Liver (tissue), 8 donors: ENCODE measurements at regions not wholly inside any gene's neighbourhood (a gene's known extent, or its start where the extent isn't known, plus 50 kb on each side); places are given as distances from the start of the nearest gene placed in this dataset.
A peak's percentile ranks its signal among the peaks of the same experiment; 100 is the strongest.

Source experiments
- DNase-seq: peaks from one replicate; pipeline ENCODE4 v3.0.0-alpha.2; 2017; ENCODE audit warnings: low spot score
- H3K27ac ChIP-seq, 2 donors: one replicate each; pipeline ENCODE4 v1.7.0; 2013; ENCODE audit warnings: inconsistent platforms in 2 of 2, low read length in 2 of 2, control low read depth in 1 of 2, low read depth in 1 of 2, mild to moderate bottlenecking in 1 of 2
- H3K27me3 ChIP-seq, 4 donors: one replicate each; pipeline versions ENCODE4 v1.6.1 to v1.7.0; 2013; ENCODE audit warnings: low read length in 3 of 4, inconsistent platforms in 1 of 4, mild to moderate bottlenecking in 1 of 4, moderate library complexity in 1 of 4; ENCODE audit not compliant: control insufficient read depth in 4 of 4, insufficient read depth in 4 of 4
- H3K36me3 ChIP-seq, 4 donors: one replicate each; pipeline versions ENCODE4 v1.6.1 to v1.7.0; 2013; ENCODE audit warnings: low read length in 3 of 4, mild to moderate bottlenecking in 3 of 4, low read depth in 1 of 4, moderate library complexity in 1 of 4; ENCODE audit not compliant: control insufficient read depth in 4 of 4, insufficient read depth in 3 of 4
- H3K4me1 ChIP-seq, 4 donors: one replicate each; pipeline versions ENCODE4 v1.6.1 to v1.7.0; 2013; ENCODE audit warnings: low read length in 3 of 4, mild to moderate bottlenecking in 3 of 4, moderate library complexity in 1 of 4; ENCODE audit not compliant: control insufficient read depth in 4 of 4, insufficient read depth in 4 of 4
- H3K4me3 ChIP-seq, 3 donors: one replicate each; pipeline versions ENCODE4 v1.6.1 to v1.7.0; 2013; ENCODE audit warnings: low read length in 3 of 3, control low read depth in 1 of 3, low read depth in 1 of 3, mild to moderate bottlenecking in 1 of 3
- H3K9ac ChIP-seq, 2 donors: one replicate each; pipeline ENCODE4 v1.7.0; 2013; ENCODE audit warnings: low read length in 2 of 2, mild to moderate bottlenecking in 2 of 2, moderate library complexity in 2 of 2, control low read depth in 1 of 2, low read depth in 1 of 2
- H3K9me3 ChIP-seq, 4 donors: one replicate each; pipeline versions ENCODE4 v1.6.1 to v1.7.0; 2013; ENCODE audit warnings: low read length in 3 of 4; ENCODE audit not compliant: control insufficient read depth in 4 of 4
- CTCF ChIP-seq: fragments of 150-350 bp; IDR thresholded peaks from 2 replicates; pipeline ENCODE4 v1.5.1; 2017; ENCODE audit warnings: improper control_type of control experiment, low read depth, low read length; ENCODE audit not compliant: missing input control
- FOXA1 ChIP-seq: IDR thresholded peaks from 2 replicates; pipeline ENCODE4 v1.6.1; 2016; ENCODE audit warnings: antibody characterized with exemption
- FOXA2 ChIP-seq: IDR thresholded peaks from 2 replicates; pipeline ENCODE4 v1.6.1; 2016; ENCODE audit warnings: antibody characterized with exemption
- GABPA ChIP-seq, 2 donors: IDR thresholded peaks in 1 of 2; conservative IDR thresholded peaks in 1 of 2; 2 replicates each; pipeline ENCODE4 v1.6.1; 2016; ENCODE audit warnings: antibody characterized with exemption in 2 of 2, mild to moderate bottlenecking in 1 of 2, moderate library complexity in 1 of 2
- HNF4A ChIP-seq, 2 donors: conservative IDR thresholded peaks; 2 replicates each; pipeline ENCODE4 v1.6.1; 2016; ENCODE audit warnings: antibody characterized with exemption in 2 of 2, mild to moderate bottlenecking in 2 of 2
- HNF4G ChIP-seq: IDR thresholded peaks from 2 replicates; pipeline ENCODE4 v1.6.1; 2016; ENCODE audit warnings: antibody characterized with exemption
- JUND ChIP-seq, 2 donors: IDR thresholded peaks; 2 replicates each; pipeline ENCODE4 v1.6.1; 2016; ENCODE audit warnings: antibody characterized with exemption in 2 of 2
- NR2F2 ChIP-seq: IDR thresholded peaks from 2 replicates; pipeline ENCODE4 v1.6.1; 2016; ENCODE audit warnings: antibody characterized with exemption
- RAD21 ChIP-seq, 2 donors: IDR thresholded peaks; 2 replicates each; pipeline ENCODE4 v1.6.1; 2016; ENCODE audit warnings: antibody characterized with exemption in 2 of 2, mild to moderate bottlenecking in 2 of 2
- RXRA ChIP-seq, 2 donors: IDR thresholded peaks; 2 replicates each; pipeline ENCODE4 v1.6.1; 2017 to 2018; ENCODE audit warnings: antibody characterized with exemption in 2 of 2, mild to moderate bottlenecking in 1 of 2
- SP1 ChIP-seq: IDR thresholded peaks from 2 replicates; pipeline ENCODE4 v1.6.1; 2018; ENCODE audit warnings: antibody characterized with exemption, mild to moderate bottlenecking
- TAF1 ChIP-seq: conservative IDR thresholded peaks from 2 replicates; pipeline ENCODE4 v1.6.1; 2016; ENCODE audit warnings: antibody characterized with exemption, mild to moderate bottlenecking
- YY1 ChIP-seq: IDR thresholded peaks from 2 replicates; pipeline ENCODE4 v1.6.1; 2016; ENCODE audit warnings: antibody characterized with exemption, mild to moderate bottlenecking
- WGBS: extraction: QIAGEN DNeasy Blood & Tissue Kit; methylation state at CpG from one replicate; pipeline ENCODE4 v1.1.7; 2013; 5-methylcytosine and 5-hydroxymethylcytosine counted together
- TF ChIP-seq, protein P1 (sequence below): IDR thresholded peaks from 2 replicates; pipeline ENCODE4 v1.6.1; 2016; ENCODE audit warnings: antibody characterized with exemption
- TF ChIP-seq, protein P2 (sequence below): IDR thresholded peaks from 2 replicates; pipeline ENCODE4 v1.6.1; 2016; ENCODE audit warnings: antibody characterized with exemption
- donor health status: healthy.
- donor health status: healthy.
- donor health status: healthy.
- donor health status: healthy.
- donor health status: healthy.

DNA sequence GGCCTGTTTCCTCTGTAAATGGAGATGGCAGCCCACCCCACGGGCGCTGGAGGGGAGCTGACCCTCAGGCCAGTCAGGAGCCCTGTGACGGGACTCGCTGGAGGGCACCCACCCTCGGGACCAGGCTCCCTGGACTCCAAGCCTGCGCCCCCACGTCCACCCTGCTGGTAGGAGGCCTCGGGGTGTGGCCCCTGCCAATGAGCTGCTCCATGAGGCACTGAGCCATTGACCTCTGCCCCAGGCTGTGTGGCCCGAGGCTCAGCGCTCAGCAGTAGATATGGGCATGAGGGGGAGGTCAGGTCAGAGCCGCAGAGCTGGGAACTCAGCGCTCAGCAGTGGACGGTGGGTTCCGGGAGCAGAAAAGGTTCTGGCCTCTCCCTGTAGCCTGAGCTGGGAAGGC lies 52.3 kb upstream of the EGFL7 start:
- 48% methylated on average over 14 of the region's 14 CpGs for WGBS
- no peak overlapping the region for H3K9ac ChIP-seq
- no peaks in the 10 kb centered on the region for H3K9me3 ChIP-seq
- H3K4me1 ChIP-seq: peaks cover 2 to 11% (median 7%) of the 10 kb centered on the region in 4 donors
- no peaks in the 10 kb centered on the region for H3K36me3 ChIP-seq
- TF ChIP-seq RAD21 (IDR thresholded peaks at IDR 0.05) (peak in 1 of 2 donors; percentile 47), FOXA2 (no peak), GABPA (IDR thresholded peaks at IDR 0.05 in 1 of 2, conservative IDR thresholded peaks at IDR 0.05 in 1 of 2) (no peak), SP1 (peak; percentile 87), RXRA (IDR thresholded peaks at IDR 0.05) (peak; percentile 56 to 70), HNF4A (conservative IDR thresholded peaks at IDR 0.05) (peak; percentile 48 to 63)
- no peaks in the 10 kb centered on the region for H3K27me3 ChIP-seq
- H3K27ac ChIP-seq: no peak overlapping the region
- no peak for DNase-seq
- H3K4me3 ChIP-seq: no peak overlapping the region

- DNase-seq: no peak
- no peak overlapping the region for H3K9ac ChIP-seq
- no peaks in the 10 kb centered on the region for H3K27me3 ChIP-seq
- H3K4me1 ChIP-seq: peaks cover 2 to 11% (median 6%) of the 10 kb centered on the region in 4 donors
- no peak overlapping the region for H3K27ac ChIP-seq
- WGBS: 85% methylated on average over 17 of the region's 17 CpGs
- H3K4me3 ChIP-seq: no peak overlapping the region
- no peak for TF ChIP-seq YY1
- no peak for TF ChIP-seq HNF4G
- TF ChIP-seq, protein P1, sequence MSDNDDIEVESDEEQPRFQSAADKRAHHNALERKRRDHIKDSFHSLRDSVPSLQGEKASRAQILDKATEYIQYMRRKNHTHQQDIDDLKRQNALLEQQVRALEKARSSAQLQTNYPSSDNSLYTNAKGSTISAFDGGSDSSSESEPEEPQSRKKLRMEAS: no peak
- TF ChIP-seq TAF1: no peak
- no peak for TF ChIP-seq FOXA1
- no peak for TF ChIP-seq NR2F2
- H3K36me3 ChIP-seq: no peaks in the 10 kb centered on the region
- H3K9me3 ChIP-seq: no peaks in the 10 kb centered on the region
Measured at GRCh38 chr9:136609838-136610311, 52.8 kb upstream of the EGFL7 start.

DNA sequence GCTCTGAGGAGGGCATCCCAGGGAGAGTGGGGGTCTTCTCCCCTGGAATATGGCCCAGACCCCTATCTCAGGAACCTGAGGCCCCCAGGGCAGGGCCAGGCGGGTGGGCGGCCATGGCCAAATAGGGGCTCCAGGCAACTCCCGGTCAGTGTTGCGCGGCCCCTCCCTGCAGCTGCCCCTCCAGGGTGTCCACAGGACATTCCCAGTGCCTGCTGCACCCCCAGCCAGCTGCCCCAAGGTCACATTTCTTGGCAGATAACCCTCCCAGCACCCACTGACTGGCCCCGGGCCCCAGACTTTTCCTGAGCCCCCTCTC lies 53.6 kb upstream of the EGFL7 start:
- no peaks in the 10 kb centered on the region for H3K9me3 ChIP-seq
- no peaks in the 10 kb centered on the region for H3K27me3 ChIP-seq
- no peak for DNase-seq
- H3K4me1 ChIP-seq: peaks cover 2 to 12% (median 7%) of the 10 kb centered on the region in 4 donors
- no peak overlapping the region for H3K4me3 ChIP-seq
- H3K27ac ChIP-seq: no peak overlapping the region
- H3K36me3 ChIP-seq: no peaks in the 10 kb centered on the region
- no peak overlapping the region for H3K9ac ChIP-seq
- TF ChIP-seq CTCF (no peak), NR2F2 (no peak), FOXA2 (no peak), HNF4A (conservative IDR thresholded peaks at IDR 0.05) (no peak), RXRA (IDR thresholded peaks at IDR 0.05) (no peak), JUND (IDR thresholded peaks at IDR 0.05) (no peak)
- TF ChIP-seq, protein P2, sequence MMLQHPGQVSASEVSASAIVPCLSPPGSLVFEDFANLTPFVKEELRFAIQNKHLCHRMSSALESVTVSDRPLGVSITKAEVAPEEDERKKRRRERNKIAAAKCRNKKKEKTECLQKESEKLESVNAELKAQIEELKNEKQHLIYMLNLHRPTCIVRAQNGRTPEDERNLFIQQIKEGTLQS: no peak
- 95% methylated on average over 6 of the region's 6 CpGs for WGBS
